K562 (cell line): ENCODE measurements at regions not wholly inside any gene's neighbourhood (a gene's known extent, or its start where the extent isn't known, plus 50 kb on each side); places are given as distances from the start of the nearest gene placed in this dataset.

Source experiments
- ATAC-seq: fragments of 200-7000 bp; cut with Tn5 transposase; 3 replicates; pipeline ENCODE4 v1.9.1; 2020; ENCODE audit warnings: moderate library complexity
- BruUV-seq: library from RNA; stranded (reverse); fragments of 400-500 nt; replicated peaks from 2 replicates; lab custom pipeline; 2021; lab: Mats Ljungman, UMichigan
- CTCF ChIA-PET: fragments of 300-600 bp; formaldehyde crosslinking; extraction: SDS; loops from one replicate; lab custom pipeline; 2021; ENCODE audit warnings: low intra/inter-chr PET ratio; lab: Yijun Ruan, JAX
- POLR2A ChIA-PET: fragments of 300-600, 350-650 bp; sonication (Branson Sonifier 250); formaldehyde crosslinking; extraction: SDS; loops from one replicate; lab custom pipeline; 2021; ENCODE audit warnings: antibody characterized with exemption, inconsistent platforms; lab: Yijun Ruan, JAX
- DNase-seq, 4 experiments: peaks; one replicate each; pipeline versions ENCODE4 v3.0.0 to v3.0.0-alpha.2; 2011 to 2018; ENCODE audit warnings: low spot score in 3 of 4, mixed read lengths in 3 of 4; ENCODE audit errors: extremely low read depth in 1 of 4
- FAIRE-seq: peaks from 2 replicates; lab custom pipeline; 2011; peaks lifted over from hg19 to GRCh38; lab: Jason Lieb, UNC
- H2AFZ ChIP-seq: 2 replicates; pipeline ENCODE4 v1.6.0; 2011; ENCODE audit warnings: low read depth, low read length, control low read depth, inconsistent platforms
- H3K27ac ChIP-seq: fragments of 200-600 bp; 3 replicates; pipeline ENCODE4 v1.8.0; 2011; ENCODE audit warnings: low read depth, mild to moderate bottlenecking, control low read depth, inconsistent platforms, low read length, moderate library complexity, mixed read lengths; ENCODE audit errors: extremely low read depth
- H3K27me3 ChIP-seq, 2 experiments: fragments of 300-600 bp in 1 of 2; 2 replicates in 1 of 2; 3 replicates in 1 of 2; pipeline versions ENCODE4 v1.6.0 to v1.8.0; 2011; ENCODE audit warnings: inconsistent platforms in 2 of 2, low read length in 2 of 2, mild to moderate bottlenecking in 1 of 2, mixed read lengths in 1 of 2, moderate library complexity in 1 of 2; ENCODE audit not compliant: control insufficient read depth in 2 of 2, insufficient read depth in 2 of 2
- H3K36me3 ChIP-seq: fragments of 300-600 bp; 3 replicates; pipeline ENCODE4 v1.8.0; 2011; ENCODE audit warnings: mild to moderate bottlenecking, low read length, inconsistent platforms; ENCODE audit not compliant: control insufficient read depth, insufficient read depth
- H3K4me1 ChIP-seq, 2 experiments: fragments of 200-600 bp in 1 of 2; replicated peaks in 1 of 2; 2 replicates in 1 of 2; 3 replicates in 1 of 2; pipeline versions ENCODE4 v1.5.1 to v1.8.0; 2011; ENCODE audit warnings: inconsistent platforms in 2 of 2, low read length in 2 of 2, mild to moderate bottlenecking in 1 of 2, mixed read lengths in 1 of 2, moderate library complexity in 1 of 2; ENCODE audit not compliant: control insufficient read depth in 2 of 2, insufficient read depth in 2 of 2
- H3K4me2 ChIP-seq: 2 replicates; pipeline ENCODE4 v1.6.1; 2011; ENCODE audit warnings: low read length, control low read depth, inconsistent platforms, mixed read lengths; ENCODE audit not compliant: insufficient read depth
- H3K4me3 ChIP-seq: fragments of 200-600 bp; sonication (generic), shearing (Covaris generic); 2 replicates; pipeline ENCODE4 v1.5.1; 2016; ENCODE audit warnings: control low read depth, inconsistent platforms
- H3K79me2 ChIP-seq: fragments of 200-600 bp; 3 replicates; pipeline ENCODE4 v1.8.0; 2011; ENCODE audit warnings: low read length, inconsistent platforms; ENCODE audit not compliant: control insufficient read depth, insufficient read depth
- H3K9ac ChIP-seq, 2 experiments: 2 replicates each; pipeline versions ENCODE4 v1.6.0 to v1.6.1; 2011; ENCODE audit warnings: low read depth in 2 of 2, low read length in 2 of 2, control low read depth in 1 of 2, inconsistent platforms in 1 of 2, mild to moderate bottlenecking in 1 of 2, mixed read lengths in 1 of 2; ENCODE audit not compliant: insufficient read depth in 1 of 2
- H3K9me1 ChIP-seq: one replicate; pipeline ENCODE4 v1.6.0; 2011; ENCODE audit warnings: inconsistent platforms, mild to moderate bottlenecking, low read length, moderate library complexity; ENCODE audit not compliant: control insufficient read depth, insufficient read depth
- H3K9me3 ChIP-seq: replicated peaks from 2 replicates; pipeline ENCODE4 v1.5.1; 2011; ENCODE audit warnings: low read depth, low read length, inconsistent platforms; ENCODE audit not compliant: control insufficient read depth, insufficient read depth
- H4K20me1 ChIP-seq: replicated peaks from 2 replicates; pipeline ENCODE4 v1.6.1; 2011; ENCODE audit warnings: low read length, inconsistent platforms, mixed read lengths; ENCODE audit not compliant: control insufficient read depth, insufficient read depth
- EP400 ChIP-seq: fragments of 450-650 bp; IDR thresholded peaks from 2 replicates; pipeline ENCODE4 v1.6.1; 2017; ENCODE audit warnings: antibody characterized with exemption, mild to moderate bottlenecking, moderate library complexity
- FIP1L1 ChIP-seq: fragments of 200-400 bp; formaldehyde crosslinking; IDR thresholded peaks from 2 replicates; pipeline ENCODE4 v1.6.1; 2018; ENCODE audit warnings: mild to moderate bottlenecking, low read depth, low read length; ENCODE audit not compliant: poor library complexity, severe bottlenecking
- GATAD2A ChIP-seq: fragments of 450-650 bp; IDR thresholded peaks from 2 replicates; pipeline ENCODE4 v1.6.1; 2017
- HMGN3 ChIP-seq: IDR thresholded peaks from 2 replicates; pipeline ENCODE4 v1.6.1; 2011; ENCODE audit warnings: borderline replicate concordance, low read depth, mild to moderate bottlenecking, mixed read lengths, low read length; ENCODE audit not compliant: insufficient read length; ENCODE audit errors: extremely low read depth
- LARP7 ChIP-seq: fragments of 450-650 bp; IDR thresholded peaks from 2 replicates; pipeline ENCODE4 v1.6.1; 2016
- POLR2A ChIP-seq: fragments of 450-650 bp; conservative IDR thresholded peaks from 2 replicates; pipeline ENCODE4 v1.6.1; 2016
- ZNF695 ChIP-seq: fragments of 450-650 bp; formaldehyde crosslinking; IDR thresholded peaks from 2 replicates; pipeline ENCODE4 v1.4.0; 2020; ENCODE audit warnings: mild to moderate bottlenecking, moderate library complexity
- ZNF778 ChIP-seq: fragments of 450-650 bp; formaldehyde crosslinking; IDR thresholded peaks from 2 replicates; pipeline ENCODE4 v1.4.0; 2020; ENCODE audit warnings: mild to moderate bottlenecking, moderate library complexity
- WGBS: fragments of 100-300 bp; shearing (Covaris generic); methylation state at CpG from one replicate; pipeline ENCODE4 v1.1.6; 2016; ENCODE audit warnings: low coverage, mixed read lengths; ENCODE audit not compliant: insufficient coverage; ENCODE audit errors: missing lambda C conversion rate; 5-methylcytosine and 5-hydroxymethylcytosine counted together
- in situ Hi-C: fragments of 300-500 bp; cut with MboI; formaldehyde crosslinking; loops from 4 replicates; pipeline ENCODE4 v1.15.0; 2018; ENCODE audit warnings: inconsistent platforms, mixed read lengths
- intact Hi-C: fragments of 100-400 bp; cut with micrococcal nuclease; formaldehyde crosslinking; loops from 2 replicates; pipeline ENCODE4 v1.14.2; 2022
- TF ChIP-seq, protein P1 (sequence below): fragments of 200-800 bp; sonication (Bioruptor generic); IDR thresholded peaks from 2 replicates; pipeline ENCODE4 v1.6.1; 2017; ENCODE audit warnings: missing genetic modification characterization, missing compliant biosample characterization
- TF ChIP-seq, protein P2 (sequence below), 2 experiments: IDR thresholded peaks in 1 of 2; conservative IDR thresholded peaks in 1 of 2; 2 replicates each; pipeline ENCODE4 v1.6.1; 2016; ENCODE audit warnings: low read depth in 2 of 2, mild to moderate bottlenecking in 1 of 2, missing compliant biosample characterization in 1 of 2, missing genetic modification characterization in 1 of 2, moderate library complexity in 1 of 2
- TF ChIP-seq, protein P3 (sequence below): fragments of 450-650 bp; conservative IDR thresholded peaks from 2 replicates; pipeline ENCODE4 v1.6.1; 2016; ENCODE audit warnings: missing genetic modification characterization, low read depth, mild to moderate bottlenecking, control low read depth, missing compliant biosample characterization

- Histone ChIP-seq H3K9ac (no peak overlapping the region), H3K4me1 (no peaks in the 10 kb centered on the region; a peak in 1 of 5 replicates), H3K4me2 (no peak overlapping the region), H3K27ac (no peak overlapping the region), H3K27me3 (peaks cover 0 to 4% of the 10 kb centered on the region in 2 experiments; a peak in 2 of 5 replicates), H3K9me3 (no peaks in the 10 kb centered on the region), H3K4me3 (no peak overlapping the region), H2AFZ (no peak overlapping the region), H4K20me1 (no peaks in the 10 kb centered on the region), H3K79me2 (no peaks in the 10 kb centered on the region), H3K9me1 (no peaks in the 10 kb centered on the region), H3K36me3 (no peaks in the 10 kb centered on the region)
- in situ Hi-C loops (no loop called here), intact Hi-C loops (no loop called here)
- FAIRE-seq (no peak), DNase-seq (no peak), ATAC-seq (no peak)
- POLR2A ChIA-PET: interaction anchor here (1.3 to 1.7 kb wide), 2 partner anchors 9 to 11 kb away, joined by 3 to 7 read pairs; no protein-coding TSS in a partner anchor
- no TSS peak for BruUV-seq
- TF ChIP-seq HMGN3 (no peak), LARP7 (no peak), GATAD2A (no peak), EP400 (no peak), FIP1L1 (no peak), ZNF695 (CRISPR knock-in tag) (no peak), ZNF778 (no peak), POLR2A (no peak)
- TF ChIP-seq, protein P1, sequence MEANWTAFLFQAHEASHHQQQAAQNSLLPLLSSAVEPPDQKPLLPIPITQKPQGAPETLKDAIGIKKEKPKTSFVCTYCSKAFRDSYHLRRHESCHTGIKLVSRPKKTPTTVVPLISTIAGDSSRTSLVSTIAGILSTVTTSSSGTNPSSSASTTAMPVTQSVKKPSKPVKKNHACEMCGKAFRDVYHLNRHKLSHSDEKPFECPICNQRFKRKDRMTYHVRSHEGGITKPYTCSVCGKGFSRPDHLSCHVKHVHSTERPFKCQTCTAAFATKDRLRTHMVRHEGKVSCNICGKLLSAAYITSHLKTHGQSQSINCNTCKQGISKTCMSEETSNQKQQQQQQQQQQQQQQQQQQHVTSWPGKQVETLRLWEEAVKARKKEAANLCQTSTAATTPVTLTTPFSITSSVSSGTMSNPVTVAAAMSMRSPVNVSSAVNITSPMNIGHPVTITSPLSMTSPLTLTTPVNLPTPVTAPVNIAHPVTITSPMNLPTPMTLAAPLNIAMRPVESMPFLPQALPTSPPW (CRISPR knock-in tag): no peak
- TF ChIP-seq, protein P2, sequence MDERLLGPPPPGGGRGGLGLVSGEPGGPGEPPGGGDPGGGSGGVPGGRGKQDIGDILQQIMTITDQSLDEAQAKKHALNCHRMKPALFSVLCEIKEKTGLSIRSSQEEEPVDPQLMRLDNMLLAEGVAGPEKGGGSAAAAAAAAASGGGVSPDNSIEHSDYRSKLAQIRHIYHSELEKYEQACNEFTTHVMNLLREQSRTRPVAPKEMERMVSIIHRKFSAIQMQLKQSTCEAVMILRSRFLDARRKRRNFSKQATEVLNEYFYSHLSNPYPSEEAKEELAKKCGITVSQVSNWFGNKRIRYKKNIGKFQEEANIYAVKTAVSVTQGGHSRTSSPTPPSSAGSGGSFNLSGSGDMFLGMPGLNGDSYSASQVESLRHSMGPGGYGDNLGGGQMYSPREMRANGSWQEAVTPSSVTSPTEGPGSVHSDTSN (CRISPR knock-in tag; IDR thresholded peaks at IDR 0.05; ENCODE audit: low read depth): no peak
- TF ChIP-seq, protein P2 (tag; conservative IDR thresholded peaks at IDR 0.05; ENCODE audit: low read depth): no peak
- TF ChIP-seq, protein P3, sequence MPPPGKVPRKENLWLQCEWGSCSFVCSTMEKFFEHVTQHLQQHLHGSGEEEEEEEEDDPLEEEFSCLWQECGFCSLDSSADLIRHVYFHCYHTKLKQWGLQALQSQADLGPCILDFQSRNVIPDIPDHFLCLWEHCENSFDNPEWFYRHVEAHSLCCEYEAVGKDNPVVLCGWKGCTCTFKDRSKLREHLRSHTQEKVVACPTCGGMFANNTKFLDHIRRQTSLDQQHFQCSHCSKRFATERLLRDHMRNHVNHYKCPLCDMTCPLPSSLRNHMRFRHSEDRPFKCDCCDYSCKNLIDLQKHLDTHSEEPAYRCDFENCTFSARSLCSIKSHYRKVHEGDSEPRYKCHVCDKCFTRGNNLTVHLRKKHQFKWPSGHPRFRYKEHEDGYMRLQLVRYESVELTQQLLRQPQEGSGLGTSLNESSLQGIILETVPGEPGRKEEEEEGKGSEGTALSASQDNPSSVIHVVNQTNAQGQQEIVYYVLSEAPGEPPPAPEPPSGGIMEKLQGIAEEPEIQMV (tag): no peak
- 6% methylated on average over 1 of the region's 1 CpG for WGBS
- CTCF ChIA-PET: no interaction called here
Observed at GRCh38 chr2:172242961-172243360, 140.3 kb upstream of the DLX2 start.
